AG09309 (cell line): ENCODE measurements at regions not wholly inside any gene's neighbourhood (a gene's known extent, or its start where the extent isn't known, plus 50 kb on each side); places are given as distances from the start of the nearest gene placed in this dataset.

Experiments used
- DNase-seq: peaks from one replicate; pipeline ENCODE4 v3.0.0-alpha.2; 2010; ENCODE audit warnings: low read depth
- H3K4me3 ChIP-seq: 2 replicates; pipeline ENCODE4 v1.5.1; 2011; ENCODE audit warnings: mild to moderate bottlenecking, low read depth, low read length, moderate library complexity; ENCODE audit not compliant: control insufficient read depth
- TF ChIP-seq, protein P1 (sequence below): IDR thresholded peaks from 2 replicates; pipeline ENCODE4 v1.5.1; 2011; ENCODE audit warnings: mild to moderate bottlenecking, low read depth, low read length, inconsistent platforms; ENCODE audit not compliant: insufficient read depth, control insufficient read depth; ENCODE audit errors: missing control alignments

- no peak for DNase-seq
- no peak overlapping the region for H3K4me3 ChIP-seq
- TF ChIP-seq, protein P1, sequence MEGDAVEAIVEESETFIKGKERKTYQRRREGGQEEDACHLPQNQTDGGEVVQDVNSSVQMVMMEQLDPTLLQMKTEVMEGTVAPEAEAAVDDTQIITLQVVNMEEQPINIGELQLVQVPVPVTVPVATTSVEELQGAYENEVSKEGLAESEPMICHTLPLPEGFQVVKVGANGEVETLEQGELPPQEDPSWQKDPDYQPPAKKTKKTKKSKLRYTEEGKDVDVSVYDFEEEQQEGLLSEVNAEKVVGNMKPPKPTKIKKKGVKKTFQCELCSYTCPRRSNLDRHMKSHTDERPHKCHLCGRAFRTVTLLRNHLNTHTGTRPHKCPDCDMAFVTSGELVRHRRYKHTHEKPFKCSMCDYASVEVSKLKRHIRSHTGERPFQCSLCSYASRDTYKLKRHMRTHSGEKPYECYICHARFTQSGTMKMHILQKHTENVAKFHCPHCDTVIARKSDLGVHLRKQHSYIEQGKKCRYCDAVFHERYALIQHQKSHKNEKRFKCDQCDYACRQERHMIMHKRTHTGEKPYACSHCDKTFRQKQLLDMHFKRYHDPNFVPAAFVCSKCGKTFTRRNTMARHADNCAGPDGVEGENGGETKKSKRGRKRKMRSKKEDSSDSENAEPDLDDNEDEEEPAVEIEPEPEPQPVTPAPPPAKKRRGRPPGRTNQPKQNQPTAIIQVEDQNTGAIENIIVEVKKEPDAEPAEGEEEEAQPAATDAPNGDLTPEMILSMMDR: no peak
These were observed 56.4 kb upstream of the MIR17HG start for GRCh38 chr13:91291078-91291477.

- TF ChIP-seq, protein P1: no peak
- DNase-seq: no peak
- H3K4me3 ChIP-seq: no peak overlapping the region
These were observed 54.8 kb upstream of the MIR17HG start for GRCh38 chr13:91292630-91293221.

- TF ChIP-seq, protein P1: no peak
- no peak overlapping the region for H3K4me3 ChIP-seq
- no peak for DNase-seq
These were observed 51.6 kb upstream of the MIR17HG start for GRCh38 chr13:91295712-91296410.

- no peak for DNase-seq
- H3K4me3 ChIP-seq: no peak overlapping the region
- TF ChIP-seq, protein P1: no peak
These were observed 50.0 kb upstream of the MIR17HG start for GRCh38 chr13:91297503-91297902.
